ENCODE measurements at regions not wholly inside any gene's neighbourhood (a gene's known extent, or its start where the extent isn't known, plus 50 kb on each side); places are given as distances from the start of the nearest gene placed in this dataset.

GRCh38 chr14:86714153-86714552 lies 1184.2 kb downstream of the FLRT2 start:
- H3K4me3 ChIP-seq (ENCODE audit: low read depth, low read length), result no peak overlapping the region
- DNase-seq (ENCODE audit: low read depth), result no peak
- TF ChIP-seq CTCF (IDR thresholded peaks at IDR 0.05; ENCODE audit: control insufficient read depth, extremely low read depth, insufficient read depth), result no peak

GRCh38 chr14:86712727-86713126 lies 1182.8 kb downstream of the FLRT2 start:
- DNase-seq (ENCODE audit: low read depth), result no peak
- H3K4me3 ChIP-seq (ENCODE audit: low read depth, low read length), result no peak overlapping the region
- TF ChIP-seq CTCF (IDR thresholded peaks at IDR 0.05; ENCODE audit: control insufficient read depth, extremely low read depth, insufficient read depth), result no peak

DNA sequence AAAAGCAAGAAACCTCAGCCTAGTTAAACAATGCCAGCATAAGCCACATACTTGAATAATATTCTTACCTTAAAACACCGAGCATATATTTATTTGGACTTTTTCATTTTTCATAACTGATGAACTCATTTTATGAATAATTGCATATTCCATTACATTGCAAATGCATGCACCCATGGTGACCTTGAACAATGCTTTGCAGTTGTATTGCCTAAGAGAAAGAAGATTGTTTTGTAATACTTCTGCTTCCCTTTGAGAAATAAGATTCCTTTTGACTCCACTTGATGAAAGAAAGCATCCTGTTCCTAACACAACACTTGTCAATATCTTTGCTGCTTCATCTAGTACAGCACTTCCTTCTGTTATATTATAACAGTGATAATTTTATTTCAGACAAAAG lies 1182.2 kb downstream of the FLRT2 start:
- no peak for DNase-seq (ENCODE audit: low read depth)
- H3K4me3 ChIP-seq (ENCODE audit: low read depth, low read length), result no peak overlapping the region
- no peak for TF ChIP-seq CTCF (IDR thresholded peaks at IDR 0.05; ENCODE audit: control insufficient read depth, extremely low read depth, insufficient read depth)

- no peak overlapping the region for H3K4me3 ChIP-seq (ENCODE audit: low read depth, low read length)
- TF ChIP-seq CTCF (IDR thresholded peaks at IDR 0.05; ENCODE audit: control insufficient read depth, extremely low read depth, insufficient read depth), result no peak
- DNase-seq (ENCODE audit: low read depth), result no peak
These were observed 1178.9 kb downstream of the FLRT2 start for GRCh38 chr14:86708846-86709339.

- TF ChIP-seq CTCF (IDR thresholded peaks at IDR 0.05; ENCODE audit: control insufficient read depth, extremely low read depth, insufficient read depth), result no peak
- DNase-seq (ENCODE audit: low read depth), result no peak
- H3K4me3 ChIP-seq (ENCODE audit: low read depth, low read length), result no peak overlapping the region
These were observed 1177.1 kb downstream of the FLRT2 start for GRCh38 chr14:86707071-86707470.

- no peak for DNase-seq (ENCODE audit: low read depth)
- no peak for TF ChIP-seq CTCF (IDR thresholded peaks at IDR 0.05; ENCODE audit: control insufficient read depth, extremely low read depth, insufficient read depth)
- no peak overlapping the region for H3K4me3 ChIP-seq (ENCODE audit: low read depth, low read length)
These were observed 1153.6 kb downstream of the FLRT2 start for GRCh38 chr14:86683561-86683960.

DNA sequence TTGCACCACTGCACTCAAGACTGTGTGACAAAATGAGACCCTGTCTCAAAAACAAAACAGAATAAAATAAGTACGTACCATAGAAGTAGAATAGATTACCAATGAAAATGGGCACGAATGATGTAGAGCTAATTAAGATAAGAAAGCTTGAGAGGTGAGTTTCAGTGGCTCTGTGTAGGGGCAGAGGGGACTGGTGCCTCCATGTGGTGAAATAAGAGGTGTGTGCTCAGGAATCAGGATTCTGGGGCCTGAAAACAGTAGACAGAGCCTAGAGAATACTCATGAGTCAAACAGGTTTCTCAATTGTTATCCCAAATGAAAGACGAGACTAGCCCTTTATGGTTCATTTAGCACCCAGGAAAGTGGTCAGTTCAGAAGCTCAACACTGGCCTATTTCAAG lies 1145.1 kb downstream of the FLRT2 start:
- no peak overlapping the region for H3K4me3 ChIP-seq (ENCODE audit: low read depth, low read length)
- TF ChIP-seq CTCF (IDR thresholded peaks at IDR 0.05; ENCODE audit: control insufficient read depth, extremely low read depth, insufficient read depth), result no peak
- DNase-seq (ENCODE audit: low read depth), result no peak
